ENCODE measurements at regions not wholly inside any gene's neighbourhood (a gene's known extent, or its start where the extent isn't known, plus 50 kb on each side); places are given as distances from the start of the nearest gene placed in this dataset.

GRCh38 chr11:81190546-81190945 lies 1543.1 kb downstream of the FAM181B start:
- no peak for TF ChIP-seq POLR2A (IDR thresholded peaks at IDR 0.05; ENCODE audit: low read length)
- TF ChIP-seq GATA1 (IDR thresholded peaks at IDR 0.05; ENCODE audit: low read depth, low read length): no peak
